H9 (cell line): ENCODE measurements at regions not wholly inside any gene's neighbourhood (a gene's known extent, or its start where the extent isn't known, plus 50 kb on each side); places are given as distances from the start of the nearest gene placed in this dataset.

Experiments used
- DNase-seq: peaks from one replicate; pipeline ENCODE4 v3.0.0-alpha.2; 2017
- H2AFZ ChIP-seq: one replicate; pipeline ENCODE4 v1.6.1; 2013; ENCODE audit warnings: mild to moderate bottlenecking, low read length, control low read depth, moderate library complexity
- H2AK5ac ChIP-seq: 2 replicates; pipeline ENCODE4 v1.6.1; 2013; ENCODE audit warnings: low read length, control low read depth, mixed read lengths; ENCODE audit not compliant: insufficient read length
- H2BK120ac ChIP-seq: one replicate; pipeline ENCODE4 v1.6.1; 2013; ENCODE audit warnings: low read depth, mild to moderate bottlenecking, low read length, control low read depth, inconsistent platforms; ENCODE audit not compliant: poor library complexity, severe bottlenecking
- H2BK12ac ChIP-seq: 2 replicates; pipeline ENCODE4 v1.6.1; 2013; ENCODE audit warnings: low read length, control low read depth, mixed read lengths, low read depth; ENCODE audit not compliant: insufficient read length
- H2BK15ac ChIP-seq: 2 replicates; pipeline ENCODE4 v1.6.1; 2013; ENCODE audit warnings: low read depth, low read length, control low read depth
- H2BK20ac ChIP-seq: one replicate; pipeline ENCODE4 v1.6.1; 2013; ENCODE audit warnings: low read depth, mild to moderate bottlenecking, low read length, control low read depth, inconsistent platforms; ENCODE audit not compliant: poor library complexity, severe bottlenecking
- H2BK5ac ChIP-seq: 2 replicates; pipeline ENCODE4 v1.6.1; 2013; ENCODE audit warnings: low read length, control low read depth, mixed read lengths; ENCODE audit not compliant: insufficient read length
- H3K14ac ChIP-seq: 2 replicates; pipeline ENCODE4 v1.6.1; 2013; ENCODE audit warnings: low read length, control low read depth; ENCODE audit not compliant: insufficient read depth
- H3K18ac ChIP-seq: 2 replicates; pipeline ENCODE4 v1.6.1; 2013; ENCODE audit warnings: low read depth, mild to moderate bottlenecking, mixed read lengths, low read length, control low read depth; ENCODE audit not compliant: insufficient read length
- H3K23ac ChIP-seq: 2 replicates; pipeline ENCODE4 v1.6.1; 2013; ENCODE audit warnings: low read length, control low read depth, mixed read lengths, low read depth; ENCODE audit not compliant: insufficient read length
- H3K23me2 ChIP-seq: 2 replicates; pipeline ENCODE4 v1.6.1; 2013; ENCODE audit warnings: low read depth, mild to moderate bottlenecking, mixed read lengths, low read length, control low read depth; ENCODE audit not compliant: insufficient read length, poor library complexity, severe bottlenecking
- H3K27ac ChIP-seq: 2 replicates; pipeline ENCODE4 v1.5.1; 2013; ENCODE audit warnings: low read length, control low read depth, mixed read lengths, low read depth; ENCODE audit not compliant: insufficient read length
- H3K27me3 ChIP-seq: 2 replicates; pipeline ENCODE4 v1.6.1; 2013; ENCODE audit warnings: low read length, control low read depth, inconsistent platforms; ENCODE audit not compliant: insufficient read depth
- H3K4ac ChIP-seq: 2 replicates; pipeline ENCODE4 v1.6.1; 2013; ENCODE audit warnings: low read depth, mild to moderate bottlenecking, control low read depth, inconsistent platforms, low read length, moderate library complexity
- H3K4me1 ChIP-seq: 2 replicates; pipeline ENCODE4 v1.6.1; 2013; ENCODE audit warnings: low read length, control low read depth, inconsistent platforms; ENCODE audit not compliant: insufficient read depth
- H3K4me2 ChIP-seq: 2 replicates; pipeline ENCODE4 v1.6.1; 2013; ENCODE audit warnings: low read length, control low read depth, mixed read lengths; ENCODE audit not compliant: insufficient read length, insufficient read depth
- H3K56ac ChIP-seq: 2 replicates; pipeline ENCODE4 v1.6.1; 2013; ENCODE audit warnings: low read depth, mild to moderate bottlenecking, mixed read lengths, low read length, control low read depth; ENCODE audit not compliant: insufficient read length
- H3K79me1 ChIP-seq: 2 replicates; pipeline ENCODE4 v1.6.1; 2013; ENCODE audit warnings: low read depth, mild to moderate bottlenecking, moderate library complexity, low read length, control low read depth, inconsistent platforms; ENCODE audit not compliant: insufficient read depth, poor library complexity, severe bottlenecking
- H3K79me2 ChIP-seq: 2 replicates; pipeline ENCODE4 v1.6.1; 2013; ENCODE audit warnings: low read length, control low read depth, inconsistent platforms; ENCODE audit not compliant: insufficient read depth
- H3K9ac ChIP-seq: 2 replicates; pipeline ENCODE4 v1.6.1; 2013; ENCODE audit warnings: low read length, control low read depth, mixed read lengths; ENCODE audit not compliant: insufficient read length; ENCODE audit errors: extremely low read depth
- H3K9me3 ChIP-seq: one replicate; pipeline ENCODE4 v1.6.1; 2013; ENCODE audit warnings: low read depth, low read length, inconsistent platforms; ENCODE audit not compliant: control insufficient read depth
- H3T11ph ChIP-seq: one replicate; pipeline ENCODE4 v1.6.1; 2013; ENCODE audit warnings: mild to moderate bottlenecking, low read length, control low read depth, inconsistent platforms
- H4K20me1 ChIP-seq: one replicate; pipeline ENCODE4 v1.6.1; 2013; ENCODE audit not compliant: control insufficient read depth, insufficient read length, insufficient read depth
- H4K5ac ChIP-seq: 2 replicates; pipeline ENCODE4 v1.6.1; 2013; ENCODE audit warnings: low read depth, mild to moderate bottlenecking, mixed read lengths, low read length, control low read depth; ENCODE audit not compliant: insufficient read length
- H4K8ac ChIP-seq: replicated peaks from 2 replicates; pipeline ENCODE4 v1.6.1; 2013; ENCODE audit warnings: low read length, control low read depth, mixed read lengths, low read depth; ENCODE audit not compliant: insufficient read length
- H4K91ac ChIP-seq: 2 replicates; pipeline ENCODE4 v1.6.1; 2013; ENCODE audit warnings: low read depth, mild to moderate bottlenecking, moderate library complexity, mixed read lengths, low read length, control low read depth; ENCODE audit not compliant: insufficient read length
- H3K27ac Mint-ChIP-seq, 3 experiments: 2 replicates in 2 of 3; 3 replicates in 1 of 3; pipeline ENCODE4 v1.8.0; 2020 to 2021; ENCODE audit warnings: mixed read lengths in 3 of 3, mild to moderate bottlenecking in 1 of 3, moderate library complexity in 1 of 3
- H3K27me3 Mint-ChIP-seq: 2 replicates; pipeline ENCODE4 v1.8.0; 2021; ENCODE audit warnings: low read depth, mild to moderate bottlenecking, moderate library complexity, mixed read lengths
- H3K36me3 Mint-ChIP-seq, 3 experiments: 2 replicates in 2 of 3; 3 replicates in 1 of 3; pipeline ENCODE4 v1.8.0; 2020 to 2021; ENCODE audit warnings: low read depth in 3 of 3, mixed read lengths in 3 of 3; ENCODE audit not compliant: insufficient read depth in 1 of 3
- H3K4me1 Mint-ChIP-seq, 2 experiments: 2 replicates each; pipeline ENCODE4 v1.8.0; 2020; ENCODE audit warnings: mixed read lengths in 2 of 2
- H3K4me3 Mint-ChIP-seq, 2 experiments: 2 replicates in 1 of 2; 3 replicates in 1 of 2; pipeline ENCODE4 v1.8.0; 2020 to 2021; ENCODE audit warnings: mild to moderate bottlenecking in 2 of 2, mixed read lengths in 2 of 2, moderate library complexity in 1 of 2
- H3K9me3 Mint-ChIP-seq, 2 experiments: 2 replicates in 1 of 2; 3 replicates in 1 of 2; pipeline ENCODE4 v1.8.0; 2020; ENCODE audit warnings: mild to moderate bottlenecking in 2 of 2, mixed read lengths in 2 of 2, moderate library complexity in 1 of 2
- CTCF ChIP-seq: fragments of 200-600 bp; sonication (generic); conservative IDR thresholded peaks from 3 replicates; pipeline ENCODE4 v1.8.0; 2021; ENCODE audit warnings: antibody characterized with exemption, mild to moderate bottlenecking
- WGBS: extraction: QIAGEN DNeasy Blood & Tissue Kit; methylation state at CpG from one replicate; pipeline ENCODE4 v1.1.7; 2013; ENCODE audit warnings: missing lambda C conversion rate, low lambda C conversion rate, mixed read lengths; ENCODE audit not compliant: insufficient read length; ENCODE audit errors: extremely low coverage; 5-methylcytosine and 5-hydroxymethylcytosine counted together

DNA sequence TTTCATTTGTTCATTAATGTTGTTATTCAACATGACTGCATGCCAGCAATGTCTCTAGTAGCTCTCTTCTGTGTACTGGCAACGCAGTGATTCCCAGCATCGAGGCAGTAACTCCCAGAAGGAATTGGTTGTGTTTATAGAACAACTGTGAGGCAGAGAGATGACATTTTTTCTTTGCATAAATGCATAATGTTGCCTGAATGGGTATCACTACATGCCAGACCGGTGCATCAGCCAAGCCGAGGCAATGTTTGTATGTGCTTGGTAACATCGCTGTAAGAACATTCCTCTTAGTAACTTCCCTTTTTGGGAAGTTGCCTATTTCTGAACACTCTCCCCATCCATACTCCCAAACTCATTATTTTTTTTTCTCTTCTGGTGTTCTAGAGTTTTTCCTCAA, 182.9 kb downstream of the HTR7 start:
- no peak overlapping the region for H2AFZ ChIP-seq
- H3K14ac ChIP-seq = no peak overlapping the region
- no peak overlapping the region for H2BK20ac ChIP-seq
- H2BK5ac ChIP-seq = no peak overlapping the region
- H3K79me1 ChIP-seq = no peaks in the 10 kb centered on the region
- no peaks in the 10 kb centered on the region for H3K9me3 Mint-ChIP-seq
- H3K79me2 ChIP-seq = no peaks in the 10 kb centered on the region
- H3K4me3 Mint-ChIP-seq = no peak overlapping the region
- H3K27ac ChIP-seq = no peak overlapping the region
- H3K36me3 Mint-ChIP-seq = no peaks in the 10 kb centered on the region
- 0 out of 2 replicates have a peak, but pooled peaks cover 2% of the 10 kb centered on the region for H3K27me3 Mint-ChIP-seq
- H3K4ac ChIP-seq = no peak overlapping the region
- TF ChIP-seq CTCF = no peak
- no peaks in the 10 kb centered on the region for H3K27me3 ChIP-seq
- H2BK120ac ChIP-seq = no peak overlapping the region
- H3K9me3 ChIP-seq = no peaks in the 10 kb centered on the region
- no peak overlapping the region for H3K56ac ChIP-seq
- peaks cover 3 to 7% of the 10 kb centered on the region in 2 experiments; a peak in 3 of 4 replicates for H3K4me1 Mint-ChIP-seq
- no peaks in the 10 kb centered on the region for H3K4me1 ChIP-seq
- no peaks in the 10 kb centered on the region for H4K20me1 ChIP-seq
- no peak overlapping the region for H3K27ac Mint-ChIP-seq
- no CpG with 5 or more reads among the region's 5 CpGs for WGBS
- no peak overlapping the region for H3K4me2 ChIP-seq
- H3K9ac ChIP-seq = no peak overlapping the region
- H4K91ac ChIP-seq = no peak overlapping the region
- no peak overlapping the region for H3K23ac ChIP-seq
- H3T11ph ChIP-seq = no peak overlapping the region
- no peak overlapping the region for H2AK5ac ChIP-seq
- H3K23me2 ChIP-seq = no peaks in the 10 kb centered on the region
- H3K18ac ChIP-seq = no peak overlapping the region
- H2BK15ac ChIP-seq = no peak overlapping the region
- H4K5ac ChIP-seq = no peak overlapping the region
- DNase-seq = no peak
- H4K8ac ChIP-seq = no peak overlapping the region
- H2BK12ac ChIP-seq = no peak overlapping the region
